EL (cell line): ENCODE measurements at regions not wholly inside any gene's neighbourhood (a gene's known extent, or its start where the extent isn't known, plus 50 kb on each side); places are given as distances from the start of the nearest gene placed in this dataset.
"Not testable (repeated sequence)": the region's sequence is repeated elsewhere in the genome, so short reads cannot be mapped to it uniquely, and the experiment has no call there.

ENCODE experiments used
- DNase-seq: peaks from one replicate; pipeline ENCODE4 v3.0.0-alpha.2; 2016

DNA sequence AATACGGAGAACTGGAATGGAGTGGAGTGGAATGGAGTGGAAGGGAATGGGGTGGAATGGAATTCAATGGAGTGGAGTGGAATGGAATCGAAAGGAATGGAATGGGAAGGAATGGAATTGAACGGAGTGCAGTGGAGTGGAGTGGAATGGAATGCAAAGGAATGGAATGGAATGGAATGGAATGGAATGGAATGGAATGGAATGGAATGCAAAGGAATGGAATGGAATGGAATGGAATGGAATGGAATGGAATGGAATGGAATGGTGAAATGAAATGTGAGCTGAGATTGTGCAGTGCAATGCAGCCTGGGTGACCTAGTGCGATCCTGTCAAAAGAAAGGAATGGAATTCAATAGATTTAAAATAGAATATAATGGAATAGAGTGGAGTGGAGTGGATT, 357.3 kb upstream of the WSB1 start:
- DNase-seq: not testable (repeated sequence)

DNA sequence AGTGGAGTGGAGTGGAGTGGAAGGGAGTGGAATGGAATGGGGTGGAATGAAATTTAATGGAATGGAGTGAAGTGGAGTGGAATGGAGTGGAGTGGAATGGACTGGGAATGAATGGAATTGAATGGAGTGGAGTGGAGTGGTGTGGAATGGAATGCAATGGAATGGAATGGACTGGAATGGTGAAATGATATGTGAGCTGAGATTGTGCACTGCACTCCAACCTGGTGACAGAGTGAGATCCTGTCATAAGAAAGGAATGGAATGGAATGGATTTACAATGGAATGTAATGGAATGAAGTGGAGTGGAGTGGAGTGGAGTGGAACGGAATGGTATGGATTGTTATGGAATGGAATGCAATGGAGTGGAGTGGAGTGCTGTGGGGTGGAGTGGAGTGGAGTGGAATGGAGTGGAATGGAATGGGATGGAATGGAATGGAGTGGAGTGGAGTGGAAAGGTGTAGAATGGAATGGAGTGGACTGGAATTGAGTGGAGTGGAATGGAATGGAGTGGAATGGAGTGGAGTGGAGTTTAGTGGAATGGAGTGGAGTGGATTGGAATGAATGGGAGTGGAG, 356.1 kb upstream of the WSB1 start:
- not testable (repeated sequence) for DNase-seq

DNA sequence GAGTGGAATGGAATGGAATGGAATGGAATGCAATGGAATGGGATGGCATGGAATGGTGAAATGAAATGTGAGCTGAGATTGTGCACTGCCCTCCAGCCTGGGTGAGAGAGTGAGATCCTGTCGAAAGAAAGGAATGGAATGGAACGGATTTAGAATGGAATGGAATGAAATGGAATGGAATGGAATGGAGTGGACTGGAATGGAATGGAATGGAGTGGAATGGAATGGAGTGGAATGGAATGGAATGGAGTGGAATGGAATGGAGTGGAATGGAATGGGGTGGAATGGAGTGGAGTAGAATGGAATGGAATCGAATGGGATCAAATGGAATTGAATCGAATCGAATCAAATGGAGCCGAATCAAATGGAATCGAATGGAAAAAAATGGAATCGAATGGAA, 354.2 kb upstream of the WSB1 start:
- not testable (repeated sequence) for DNase-seq

DNA sequence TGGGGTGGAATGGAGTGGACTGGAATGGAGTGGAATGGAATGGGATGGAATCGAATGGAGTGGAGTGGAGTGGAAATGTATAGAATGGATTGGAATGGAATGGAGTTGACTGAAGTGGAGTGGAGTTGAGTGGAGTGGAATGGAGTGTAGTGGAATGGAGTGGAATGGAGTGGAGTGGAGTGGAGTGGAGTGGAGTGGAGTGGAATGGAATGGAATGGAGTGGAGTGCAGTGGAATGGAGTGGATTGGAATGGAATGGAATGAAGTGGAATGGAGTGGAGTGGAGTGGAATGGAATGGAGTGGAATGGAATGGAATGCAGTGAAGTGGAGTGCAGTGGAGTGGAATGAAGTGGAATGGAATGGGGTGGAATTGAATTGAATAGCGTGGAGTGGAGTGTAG, 353.3 kb upstream of the WSB1 start:
- DNase-seq: not testable (repeated sequence)

DNA sequence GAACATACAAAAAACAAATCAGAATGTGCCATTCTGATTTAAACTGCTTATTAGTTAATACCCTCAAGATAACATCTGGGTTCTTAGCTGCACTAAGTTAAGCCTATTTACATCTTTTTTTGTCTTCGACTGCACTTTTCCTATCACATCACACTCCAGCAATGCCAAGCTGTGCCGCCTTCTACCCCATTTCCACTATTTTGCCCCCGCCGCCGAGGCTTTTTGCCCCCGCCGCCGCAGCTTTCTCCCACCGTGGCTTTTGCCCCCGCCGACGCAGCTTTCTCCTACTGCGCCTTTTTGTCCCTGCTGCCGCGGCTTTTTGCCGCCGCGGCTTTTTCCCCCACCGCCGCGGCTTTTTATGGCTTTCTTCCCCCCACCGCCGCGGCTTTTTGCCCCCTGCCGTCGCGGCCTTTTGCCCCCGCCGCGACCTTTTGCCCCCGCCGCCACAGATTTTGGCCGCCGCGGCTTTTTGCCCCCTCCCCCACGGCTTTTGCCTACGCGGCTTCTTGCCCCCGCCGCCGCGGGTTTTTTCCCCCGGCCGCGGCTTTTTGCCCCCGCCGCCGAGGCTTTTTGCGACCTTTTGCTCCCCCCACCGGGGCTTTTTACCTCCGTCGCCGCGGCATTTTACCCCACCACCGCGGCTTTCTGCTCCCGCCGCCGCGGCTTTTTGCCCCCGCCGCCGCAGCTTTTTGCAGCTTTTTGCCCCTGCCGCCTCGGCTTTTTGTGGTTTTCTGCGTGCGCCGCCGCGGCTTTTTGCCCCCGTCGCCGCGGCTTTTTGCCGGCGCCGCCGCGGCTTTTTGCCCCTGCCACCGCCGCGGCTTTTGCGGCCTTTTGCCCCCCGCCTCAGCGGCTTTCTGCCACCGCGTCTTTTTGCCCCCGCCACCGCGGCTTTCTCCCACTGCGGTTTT, 331.4 kb upstream of the WSB1 start:
- DNase-seq: no peak

DNA sequence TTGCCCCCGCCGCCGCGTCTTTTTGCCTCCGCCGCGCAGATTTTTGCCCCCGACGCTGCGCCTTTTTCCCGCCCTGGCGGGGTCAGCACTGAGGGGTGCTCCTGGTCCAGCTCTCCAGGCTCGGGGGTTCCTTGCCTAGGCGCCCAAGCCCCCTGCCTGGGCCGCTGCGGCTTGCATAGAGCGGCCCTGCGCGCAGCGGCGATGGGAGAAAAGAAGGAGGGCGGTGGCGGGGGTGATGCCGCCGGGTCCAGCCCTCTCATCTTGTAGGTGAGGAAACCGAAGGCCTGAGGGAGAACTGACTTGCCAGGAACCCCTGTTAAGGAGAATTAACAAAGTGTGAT, 330.8 kb upstream of the WSB1 start:
- no peak for DNase-seq

DNA sequence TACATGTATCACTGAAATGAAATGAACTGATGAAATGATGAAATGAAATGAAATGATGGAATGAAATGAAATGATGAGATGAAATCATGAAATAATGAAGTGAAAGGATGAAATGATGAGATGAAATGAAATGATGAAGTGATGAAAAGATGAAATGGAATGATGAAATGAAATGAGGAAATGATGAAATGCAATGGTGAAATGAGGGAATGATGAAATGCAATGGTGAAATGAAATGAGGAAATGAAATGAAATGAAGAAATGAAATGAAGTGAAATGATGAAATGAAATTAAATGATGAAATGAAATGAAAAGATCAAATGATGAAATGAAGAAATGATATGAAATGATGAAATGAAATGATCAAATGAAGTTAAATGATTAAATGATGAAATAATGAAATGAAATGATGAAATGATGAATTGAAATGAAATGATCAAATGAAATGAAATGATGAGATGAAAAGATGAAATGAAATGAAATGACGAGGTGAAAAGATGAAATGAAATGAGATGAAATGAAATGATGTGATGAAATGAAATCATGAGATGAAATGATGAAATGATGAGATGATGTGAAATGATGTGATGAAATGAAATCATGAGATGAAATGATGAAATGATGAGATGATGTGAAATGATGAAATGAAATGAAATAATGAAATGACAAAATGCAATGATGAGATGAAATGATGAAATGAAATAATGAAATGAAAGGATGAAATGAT, 327.9 kb upstream of the WSB1 start:
- DNase-seq: not testable (repeated sequence)

DNA sequence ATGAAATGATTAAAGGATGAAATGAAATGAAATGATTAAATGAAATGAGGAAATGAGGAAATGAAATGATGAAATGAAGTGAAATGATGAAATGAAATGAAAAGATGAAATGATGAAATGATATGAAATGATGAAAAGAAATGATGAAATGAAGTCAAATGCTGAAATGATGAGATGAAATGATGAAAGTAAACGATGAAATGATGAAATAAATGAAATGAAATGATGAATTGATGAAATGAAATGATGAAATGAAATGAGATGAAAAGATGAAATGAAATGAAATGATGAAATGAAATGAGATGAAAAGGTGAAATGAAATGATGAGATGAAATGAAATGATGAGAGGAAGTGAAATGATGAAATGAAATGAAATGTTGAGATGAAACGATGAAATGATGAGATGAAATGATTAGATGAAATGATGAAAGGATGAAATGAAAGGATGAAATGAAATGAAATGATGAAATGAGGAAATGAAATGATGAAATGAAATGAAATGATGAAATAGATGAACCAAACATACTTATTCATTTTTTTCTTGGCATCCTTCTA, 327.2 kb upstream of the WSB1 start:
- not testable (repeated sequence) for DNase-seq

DNA sequence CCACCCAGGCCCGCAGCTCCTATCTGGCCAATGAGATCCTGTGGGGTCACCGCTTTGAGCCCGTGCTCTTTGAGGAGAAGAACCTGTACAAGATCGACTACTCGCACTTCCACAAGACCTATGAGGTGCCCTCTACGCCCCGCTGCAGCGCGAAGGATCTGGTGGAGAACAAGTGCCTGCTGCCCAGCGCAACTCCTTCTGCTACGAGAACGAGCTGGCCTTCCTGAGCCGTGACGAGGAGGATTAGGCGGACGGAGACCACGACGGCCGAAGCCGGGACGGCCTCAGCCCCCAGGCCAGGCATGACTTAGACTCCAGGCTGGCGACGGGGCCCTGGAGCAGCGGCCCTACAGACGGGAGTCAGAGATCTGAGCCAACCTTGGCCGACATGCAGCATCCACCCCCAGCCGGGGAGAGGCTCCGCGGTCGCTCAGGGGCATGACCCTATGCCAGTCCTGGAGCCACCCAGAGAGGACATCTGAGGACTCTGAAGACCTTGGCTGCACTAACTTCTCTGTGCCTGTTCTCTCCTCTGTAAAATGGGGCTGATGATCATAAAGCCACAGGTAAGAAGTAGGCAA, 312.0 kb upstream of the WSB1 start:
- DNase-seq: not testable (repeated sequence)

DNA sequence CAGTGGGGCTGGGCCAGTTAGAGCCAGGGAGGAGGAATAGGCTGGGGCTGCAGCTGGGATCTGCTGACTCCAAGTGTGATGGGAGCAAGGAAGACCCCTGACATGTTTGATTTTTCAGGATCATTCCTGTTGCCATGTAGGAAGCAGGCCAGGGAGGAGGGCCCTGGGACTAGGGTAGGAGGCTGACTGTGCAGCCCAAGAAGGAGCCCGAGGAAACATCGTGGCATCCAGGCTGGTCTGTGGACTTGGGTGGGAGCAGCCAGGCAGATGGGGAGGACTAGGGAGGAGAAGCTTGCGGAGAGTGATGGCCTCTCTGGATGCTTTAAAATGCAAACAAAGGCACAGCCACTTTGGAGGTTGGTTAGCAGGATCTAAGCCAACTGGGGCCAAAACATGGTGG, 311.4 kb upstream of the WSB1 start:
- not testable (repeated sequence) for DNase-seq

DNA sequence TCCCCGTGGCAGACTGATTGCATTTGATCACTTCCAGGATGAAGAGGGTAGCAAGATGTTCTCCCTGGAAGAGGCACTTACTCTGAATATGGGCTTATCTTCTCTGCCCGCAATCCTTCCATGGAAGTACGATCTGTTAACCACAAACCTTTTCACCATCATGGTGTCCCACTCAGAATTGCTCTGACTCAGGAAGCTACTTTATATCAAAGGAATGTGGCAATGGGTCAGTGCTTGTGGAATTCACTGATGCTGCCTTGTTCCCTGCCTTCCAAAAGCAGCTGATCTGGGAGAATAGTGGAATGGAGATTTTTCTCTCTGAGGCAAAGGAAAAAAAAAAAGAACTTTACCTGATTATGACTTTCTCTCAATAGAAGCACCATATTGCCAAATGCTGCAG, 306.1 kb upstream of the WSB1 start:
- DNase-seq: not testable (repeated sequence)

DNA sequence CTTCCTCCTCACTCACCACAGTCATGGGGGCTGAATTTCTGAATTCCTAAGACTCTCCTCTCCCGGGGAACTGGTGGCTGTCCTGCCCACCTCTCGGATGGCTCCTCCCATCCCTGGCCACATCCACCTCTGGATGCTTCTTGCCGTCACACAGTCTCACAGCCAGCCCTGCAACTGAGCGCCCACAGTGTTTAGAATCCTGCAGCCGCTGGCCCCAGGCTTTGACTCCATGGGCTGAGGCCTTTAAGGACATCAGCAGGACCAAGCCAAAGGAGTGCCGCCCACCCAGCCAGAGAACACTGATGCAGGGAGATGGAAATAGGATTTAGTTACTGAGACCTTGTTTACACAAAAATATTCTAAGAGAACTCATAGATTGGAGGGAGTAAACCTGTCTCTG, 299.3 kb upstream of the WSB1 start:
- not testable (repeated sequence) for DNase-seq

DNA sequence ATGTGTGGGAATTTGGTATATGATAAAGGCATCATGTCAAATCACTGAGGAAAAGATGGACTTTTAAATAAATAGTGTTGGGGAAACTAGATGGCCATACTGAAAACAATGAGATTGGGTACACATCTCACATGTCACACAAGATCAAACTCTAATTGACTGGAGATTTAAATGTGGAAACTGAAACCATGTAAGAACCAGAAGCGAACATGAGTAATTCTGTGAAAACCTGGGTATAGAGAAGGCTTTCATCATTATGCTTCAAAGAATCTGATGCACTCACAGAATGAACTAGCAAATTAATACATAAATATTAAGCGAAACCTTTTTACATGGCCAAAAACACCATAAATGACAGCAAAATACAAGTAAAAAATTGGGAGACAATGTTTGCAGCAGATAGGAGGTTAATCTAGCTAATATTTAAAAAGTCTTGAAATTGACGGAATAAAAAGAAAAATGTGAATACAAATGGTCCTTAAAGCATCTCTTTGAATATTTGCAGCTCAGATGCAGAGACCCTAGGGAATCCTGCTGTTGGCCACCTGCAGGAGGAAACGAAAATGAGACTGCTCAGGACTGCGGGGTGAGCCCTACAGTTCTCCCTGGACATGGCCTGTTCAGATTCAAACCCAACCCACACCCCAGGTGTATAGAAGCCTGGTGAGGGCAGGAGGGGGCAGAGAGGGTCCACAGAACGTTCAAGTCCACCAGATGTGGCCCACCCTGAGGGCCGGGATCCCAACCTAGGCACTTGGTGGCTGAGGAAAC, 297.6 kb upstream of the WSB1 start:
- DNase-seq: not testable (repeated sequence)

DNA sequence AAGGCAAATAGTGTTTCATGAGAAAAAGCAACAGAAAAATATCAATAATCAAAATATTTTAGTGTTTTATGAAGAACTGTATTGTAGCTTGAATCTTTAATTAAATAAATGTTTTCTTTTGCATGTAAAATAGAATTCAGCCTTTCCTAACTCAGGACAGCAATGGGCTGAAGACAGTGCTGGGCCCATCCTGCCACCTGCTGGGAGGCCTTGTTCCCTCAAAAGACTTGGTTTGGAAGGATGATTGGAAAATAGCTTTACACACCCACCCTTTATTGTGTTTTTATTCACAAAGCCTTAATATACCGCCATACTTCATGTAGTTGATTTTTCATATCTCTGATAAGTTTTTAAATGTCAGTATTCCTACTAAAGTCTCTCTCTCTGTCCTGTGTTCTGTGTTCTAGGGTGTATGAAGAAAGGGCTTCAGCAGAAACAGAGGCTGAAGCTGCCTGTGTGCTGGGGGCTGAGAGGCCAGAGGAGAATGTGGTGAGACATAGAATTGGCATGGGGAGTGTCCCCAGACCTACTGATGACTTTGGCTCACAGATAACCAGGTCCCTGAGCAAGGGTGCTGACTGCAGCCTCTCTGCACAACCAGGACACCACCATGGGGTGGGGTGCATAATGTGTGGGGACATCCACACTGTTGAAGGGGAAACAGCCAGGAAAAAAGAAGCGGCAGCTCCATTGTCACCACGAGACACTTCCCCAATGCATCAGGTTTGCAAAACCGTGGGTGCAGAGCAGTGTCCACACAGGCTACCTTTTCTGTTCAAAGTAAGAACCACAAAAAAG, 286.0 kb upstream of the WSB1 start:
- not testable (repeated sequence) for DNase-seq

DNA sequence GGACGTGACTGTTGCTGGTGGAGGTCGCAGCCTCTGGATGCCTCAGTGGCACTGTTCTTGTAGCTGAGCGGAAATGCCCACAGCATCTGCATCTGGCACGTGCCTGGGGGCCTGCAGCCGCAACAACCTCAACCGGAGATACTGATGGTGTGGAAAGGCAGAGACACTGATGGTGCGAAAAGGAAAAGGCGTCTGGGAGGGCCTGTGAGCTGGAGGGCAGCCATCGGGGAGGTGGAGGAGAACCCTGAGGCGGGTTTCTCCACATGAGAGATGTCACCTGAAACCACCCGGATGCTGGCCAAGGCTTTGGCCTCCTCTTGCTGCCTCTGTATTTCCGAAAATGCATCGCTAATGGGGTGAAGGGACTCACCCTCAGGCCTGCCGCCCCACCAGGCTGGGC, 284.8 kb upstream of the WSB1 start:
- DNase-seq: no peak

DNA sequence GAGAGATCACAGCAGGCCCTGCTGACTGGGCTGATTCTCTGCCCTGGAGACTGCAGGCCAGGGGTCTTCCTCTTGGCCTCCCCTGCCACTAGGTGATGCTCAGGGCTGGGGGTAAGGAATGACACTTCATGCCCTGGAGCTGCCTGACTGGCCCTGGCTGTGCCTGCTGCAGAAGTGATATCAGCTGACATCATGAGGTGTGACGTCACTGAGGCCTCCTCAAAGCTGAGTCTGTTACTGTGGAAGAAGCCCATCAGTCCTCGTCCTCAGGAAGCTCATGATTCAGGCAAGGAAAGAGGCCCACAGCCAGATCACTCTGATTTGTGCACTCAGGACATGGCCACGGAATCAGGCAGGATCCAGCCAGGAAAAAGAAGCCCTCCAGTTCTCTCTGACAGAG, 283.8 kb upstream of the WSB1 start:
- DNase-seq: not testable (repeated sequence)

DNA sequence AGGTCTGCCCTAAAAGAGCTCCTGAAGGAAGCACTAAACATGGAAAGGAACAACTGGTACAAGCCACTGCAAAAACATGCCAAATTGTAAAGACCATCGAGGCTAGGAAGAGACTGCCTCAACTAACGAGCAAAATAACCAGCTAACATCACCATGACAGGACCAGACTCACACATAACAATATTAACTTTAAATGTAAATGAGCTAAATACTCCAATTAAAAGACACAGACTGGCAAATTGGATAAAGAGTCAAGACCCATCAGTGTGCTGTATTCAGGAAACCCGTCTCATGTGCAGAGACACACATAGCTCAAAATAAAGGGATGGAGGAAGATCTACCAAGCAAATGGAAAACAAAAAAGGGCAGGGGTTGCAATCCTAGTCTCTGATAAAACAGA, 263.4 kb upstream of the WSB1 start:
- not testable (repeated sequence) for DNase-seq

DNA sequence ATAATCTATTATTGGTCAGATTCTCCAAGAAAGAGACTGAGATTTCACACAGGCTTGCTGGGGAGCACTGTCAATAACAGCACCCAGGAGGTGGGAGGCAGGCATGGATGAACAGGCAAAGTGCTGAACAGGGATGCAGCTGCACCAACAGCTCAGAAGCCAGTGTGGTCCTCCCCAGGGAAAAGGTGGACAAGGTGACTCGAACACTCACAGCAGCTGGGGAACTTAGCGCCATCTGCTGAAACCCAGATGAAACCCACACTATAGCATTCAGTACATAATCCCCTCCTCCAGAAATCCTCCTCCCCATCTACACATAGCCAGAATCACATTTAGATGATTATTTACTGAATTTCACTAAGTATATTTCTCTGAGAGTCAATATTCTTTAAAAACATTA, 255.2 kb upstream of the WSB1 start:
- DNase-seq: no peak

DNA sequence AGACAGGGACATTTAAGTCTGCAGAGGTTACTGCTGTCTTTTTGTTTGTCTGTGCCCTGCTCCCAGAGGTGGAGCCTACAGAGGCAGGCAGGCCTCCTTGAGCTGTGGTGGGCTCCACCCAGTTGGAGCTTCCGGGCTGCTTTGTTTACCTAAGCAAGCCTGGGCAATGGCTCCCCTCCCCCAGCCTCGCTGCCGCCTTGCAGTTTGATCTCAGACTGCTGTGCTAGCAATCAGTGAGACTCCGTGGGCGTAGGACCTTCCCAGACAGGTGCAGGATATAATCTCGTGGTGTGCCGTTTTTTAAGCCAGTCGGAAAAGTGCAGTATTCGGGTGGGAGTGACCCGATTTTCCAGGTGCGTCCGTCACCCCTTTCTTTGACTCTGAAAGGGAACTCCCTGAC, 248.9 kb upstream of the WSB1 start:
- DNase-seq: not testable (repeated sequence)

DNA sequence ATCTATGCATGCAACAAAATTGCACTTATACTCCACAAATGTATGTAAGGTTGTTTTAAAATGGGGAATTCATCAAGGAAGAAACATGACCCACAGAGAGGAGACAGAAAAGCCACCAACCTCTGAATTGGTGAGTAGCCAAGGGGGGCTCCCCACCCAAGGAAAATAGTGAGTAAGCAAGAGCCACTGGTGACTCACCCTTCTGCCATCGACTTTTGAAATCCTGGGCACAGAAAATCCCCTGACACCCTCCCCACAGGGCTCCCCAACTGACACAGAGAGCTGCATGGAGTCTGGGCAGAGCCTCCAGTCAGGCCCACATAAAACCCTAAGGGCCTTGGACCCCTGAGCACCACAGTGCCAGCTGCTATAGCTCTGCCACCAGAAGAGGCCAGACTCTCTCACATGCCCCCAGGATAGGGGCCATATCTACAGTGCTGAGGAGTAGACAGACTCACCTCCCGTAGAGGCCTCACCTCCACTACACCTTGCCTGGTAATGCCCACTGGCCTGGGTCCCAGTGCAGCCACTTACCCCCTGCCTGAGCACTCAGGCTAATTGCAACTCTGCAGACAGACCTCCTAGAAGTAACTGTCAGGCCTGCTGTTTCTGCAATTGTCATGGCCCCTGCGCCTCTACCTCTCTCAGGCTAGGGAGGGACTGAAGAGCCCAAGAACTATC, 244.7 kb upstream of the WSB1 start:
- peak; percentile 7 for DNase-seq

DNA sequence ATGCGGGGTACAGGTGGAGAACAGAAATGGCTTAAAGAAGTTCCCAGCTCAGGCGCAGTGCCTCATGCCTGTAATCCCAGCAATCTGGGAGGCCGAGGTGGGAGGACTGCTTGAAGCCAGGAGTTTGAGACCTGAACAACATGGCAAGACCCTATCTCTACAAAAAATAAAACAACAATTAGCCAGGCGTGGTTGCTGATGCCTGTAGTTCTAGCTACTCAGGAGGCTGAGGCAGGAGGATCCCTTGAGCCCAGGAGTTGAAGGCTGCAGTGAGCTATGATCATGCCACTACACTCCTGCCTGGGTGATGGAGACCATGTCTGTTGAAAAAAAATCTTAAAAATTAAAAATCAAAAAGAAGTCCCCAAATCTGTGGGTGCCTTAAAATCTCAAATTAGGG, 228.3 kb upstream of the WSB1 start:
- DNase-seq: no peak
